ENCODE measurements at regions not wholly inside any gene's neighbourhood (a gene's known extent, or its start where the extent isn't known, plus 50 kb on each side); places are given as distances from the start of the nearest gene placed in this dataset.

DNA sequence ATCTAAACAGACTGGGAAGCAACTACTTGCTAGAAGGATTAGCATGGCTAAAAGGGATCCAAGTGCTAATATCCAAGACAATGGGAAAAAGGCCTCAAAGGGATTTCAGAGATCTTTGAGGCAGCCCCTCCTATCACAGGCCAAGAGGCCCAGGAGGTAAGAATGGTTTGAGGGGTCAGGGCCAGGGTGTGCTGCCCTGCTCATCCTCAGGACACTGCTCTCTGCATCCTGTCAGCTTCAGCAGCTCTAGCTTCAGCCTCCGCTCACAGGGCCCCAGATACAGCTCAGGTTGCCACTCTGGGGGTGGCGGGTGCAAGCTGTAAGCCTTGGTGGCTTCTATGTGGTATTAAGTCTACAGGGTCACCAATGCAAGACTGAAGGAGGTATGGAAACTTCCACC lies 278.7 kb downstream of the PARP8 start:
- H3K27me3 ChIP-seq, result no peaks in the 10 kb centered on the region
- intact Hi-C loops (cut with DNase I), result no loop called here
- no peaks in the 10 kb centered on the region for H3K36me3 ChIP-seq
- peaks cover 0 to 33% (median 0%) of the 10 kb centered on the region in 11 donors for H3K9me3 ChIP-seq
- WGBS, 2 donors, result 91 to 98% methylated on average over 2 of the region's 2 CpGs
- ATAC-seq, result no peak
- H3K4me3 ChIP-seq, result no peak overlapping the region
- TF ChIP-seq, protein P1, sequence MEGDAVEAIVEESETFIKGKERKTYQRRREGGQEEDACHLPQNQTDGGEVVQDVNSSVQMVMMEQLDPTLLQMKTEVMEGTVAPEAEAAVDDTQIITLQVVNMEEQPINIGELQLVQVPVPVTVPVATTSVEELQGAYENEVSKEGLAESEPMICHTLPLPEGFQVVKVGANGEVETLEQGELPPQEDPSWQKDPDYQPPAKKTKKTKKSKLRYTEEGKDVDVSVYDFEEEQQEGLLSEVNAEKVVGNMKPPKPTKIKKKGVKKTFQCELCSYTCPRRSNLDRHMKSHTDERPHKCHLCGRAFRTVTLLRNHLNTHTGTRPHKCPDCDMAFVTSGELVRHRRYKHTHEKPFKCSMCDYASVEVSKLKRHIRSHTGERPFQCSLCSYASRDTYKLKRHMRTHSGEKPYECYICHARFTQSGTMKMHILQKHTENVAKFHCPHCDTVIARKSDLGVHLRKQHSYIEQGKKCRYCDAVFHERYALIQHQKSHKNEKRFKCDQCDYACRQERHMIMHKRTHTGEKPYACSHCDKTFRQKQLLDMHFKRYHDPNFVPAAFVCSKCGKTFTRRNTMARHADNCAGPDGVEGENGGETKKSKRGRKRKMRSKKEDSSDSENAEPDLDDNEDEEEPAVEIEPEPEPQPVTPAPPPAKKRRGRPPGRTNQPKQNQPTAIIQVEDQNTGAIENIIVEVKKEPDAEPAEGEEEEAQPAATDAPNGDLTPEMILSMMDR (IDR thresholded peaks at IDR 0.05), result no peak
- H3K27ac ChIP-seq, result no peak overlapping the region
- DNase-seq, result no peak
- H3K4me1 ChIP-seq, result no peaks in the 10 kb centered on the region

DNA sequence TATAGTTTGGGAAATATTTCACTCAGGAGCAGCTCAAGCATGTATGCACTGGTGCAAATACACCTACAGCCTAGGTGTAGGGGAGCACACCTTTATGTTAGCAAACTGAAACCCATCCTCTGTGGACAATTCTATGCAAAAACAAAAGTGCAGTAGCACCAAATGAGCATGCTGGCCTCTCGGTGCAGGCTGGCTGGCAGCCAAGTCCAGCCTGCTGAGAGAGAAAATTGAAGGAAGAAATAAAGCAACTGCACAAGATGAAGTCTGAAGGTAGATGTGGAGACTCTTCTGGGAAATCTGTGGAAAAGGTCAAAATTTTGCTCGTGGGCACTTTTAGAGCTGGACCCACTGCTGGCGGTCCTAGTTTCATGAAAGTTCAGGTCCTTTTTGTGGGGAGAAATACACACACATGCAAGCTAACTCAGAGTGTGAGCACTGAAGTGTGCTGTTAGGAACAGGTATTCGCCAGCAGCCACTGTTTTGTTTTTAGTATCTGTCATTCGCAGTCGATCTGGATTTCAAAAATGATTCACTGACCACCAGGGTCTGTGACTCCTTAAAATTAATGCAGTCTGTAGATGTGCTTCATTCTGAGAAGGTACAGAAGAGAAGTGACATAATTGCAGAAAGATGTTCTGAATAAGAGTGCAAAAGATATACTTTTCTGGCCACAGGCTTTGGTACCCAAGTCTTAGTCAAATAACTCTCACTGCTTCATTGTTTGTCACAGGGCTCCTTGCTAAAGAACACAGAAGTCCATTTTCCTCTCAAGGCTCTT lies 281.7 kb downstream of the PARP8 start:
- 60 to 64% methylated on average over 6 of the region's 6 CpGs for WGBS, 2 donors
- Histone ChIP-seq H3K4me3 (no peak overlapping the region), H3K27ac (no peak overlapping the region), H3K4me1 (no peaks in the 10 kb centered on the region), H3K36me3 (no peaks in the 10 kb centered on the region), H3K27me3 (peaks cover 0 to 3% (median 0%) of the 10 kb centered on the region in 7 donors), H3K9me3 (peaks cover 0 to 18% (median 0%) of the 10 kb centered on the region in 11 donors)
- intact Hi-C loops (cut with DNase I), result no loop called here
- ATAC-seq (no peak), DNase-seq (no peak)
- TF ChIP-seq, protein P1 (IDR thresholded peaks at IDR 0.05), result no peak

DNA sequence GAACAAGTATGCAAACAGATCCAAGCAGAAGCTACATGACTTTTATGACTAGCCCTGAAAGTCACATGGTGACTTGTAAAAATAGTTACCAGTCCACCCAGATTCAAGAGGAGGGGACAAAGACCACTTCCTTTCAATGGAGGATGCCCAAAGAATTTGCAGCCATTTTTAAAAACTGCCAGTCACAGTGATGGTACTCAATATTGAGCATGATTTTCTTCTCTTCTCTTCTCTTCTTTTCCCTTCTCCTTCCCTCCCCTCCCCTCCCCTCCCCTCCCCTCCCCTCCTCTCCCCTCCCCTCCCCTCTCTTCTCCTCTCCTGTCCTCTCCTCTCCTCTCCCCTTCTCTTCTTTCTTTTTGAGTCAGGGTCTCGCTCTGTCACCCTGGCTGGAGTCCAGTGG lies 286.9 kb downstream of the PARP8 start:
- no peak for DNase-seq

DNA sequence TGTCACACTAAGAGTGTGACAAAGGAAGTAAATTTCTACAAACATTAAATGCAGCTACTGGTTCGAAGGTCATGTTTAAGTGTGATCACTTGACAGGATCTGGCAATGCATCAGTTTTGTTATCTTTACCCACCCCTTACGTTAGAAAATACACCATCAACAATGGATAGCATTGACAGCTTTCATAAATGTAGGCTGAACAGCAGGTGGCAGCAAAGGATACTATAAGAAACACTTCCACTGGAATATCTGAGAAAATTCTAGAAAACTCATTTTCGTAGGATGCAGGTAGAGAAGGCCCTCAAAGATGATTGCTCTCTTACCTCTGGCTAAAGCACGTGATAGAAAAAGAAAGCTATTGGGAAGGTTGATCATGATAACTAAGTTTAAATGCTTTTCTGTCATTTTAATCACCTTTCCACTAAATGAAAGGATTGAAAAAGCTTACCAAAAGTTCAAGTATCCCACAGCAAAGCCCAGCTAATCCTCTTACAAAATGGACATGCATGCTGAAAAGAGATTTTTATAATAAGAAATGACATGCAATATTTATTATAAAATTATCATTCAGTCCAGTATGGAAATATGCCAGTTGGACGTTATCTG lies 292.5 kb downstream of the PARP8 start:
- Histone ChIP-seq H3K4me1 (peaks cover 0 to 11% (median 9%) of the 10 kb centered on the region in 9 donors), H3K27ac (no peak overlapping the region), H3K4me3 (no peak overlapping the region), H3K27me3 (peaks cover 0 to 78% (median 56%) of the 10 kb centered on the region in 7 donors), H3K9me3 (no peaks in the 10 kb centered on the region), H3K36me3 (no peaks in the 10 kb centered on the region)
- TF ChIP-seq, protein P1 (IDR thresholded peaks at IDR 0.05), result peak; percentile 23 to 70 (median 58)
- intact Hi-C loops (cut with DNase I), result loop anchor here in 6 of 10 donors (5.0 to 10.0 kb wide), 6 partner anchors 1043 to 1698 kb away; no protein-coding TSS in a partner anchor
- DNase-seq, result no peak
- ATAC-seq, result no peak
- 26 to 29% methylated on average over 5 of the region's 5 CpGs for WGBS, 2 donors

More for the DNA sequence above, 286.9 kb downstream of the PARP8 start:
- ATAC-seq, result no peak
- Histone ChIP-seq H3K27me3 (peaks cover 0 to 29% (median 9%) of the 10 kb centered on the region in 7 donors), H3K27ac (no peak overlapping the region), H3K36me3 (no peaks in the 10 kb centered on the region), H3K4me3 (no peak overlapping the region), H3K4me1 (no peaks in the 10 kb centered on the region), H3K9me3 (no peaks in the 10 kb centered on the region)
- intact Hi-C loops (cut with DNase I), result loop anchor here in 1 of 10 donors (10.0 kb wide), 2 partner anchors 1052 to 1702 kb away; no protein-coding TSS in a partner anchor
- TF ChIP-seq, protein P1 (IDR thresholded peaks at IDR 0.05), result no peak
- WGBS, 2 donors, result 86 to 100% methylated on average over 1 of the region's 1 CpG
